Activated CD8-positive, alpha-beta T cell treated with anti-CD3 and anti-CD28 coated beads for 36 hours (primary cell): ENCODE measurements at regions not wholly inside any gene's neighbourhood (a gene's known extent, or its start where the extent isn't known, plus 50 kb on each side); places are given as distances from the start of the nearest gene placed in this dataset.

Source experiments
- ATAC-seq: fragments of 200-7000 bp; cut with Tn5 transposase; one replicate; pipeline ENCODE4 v1.10.0; 2021; ENCODE audit warnings: mild to moderate bottlenecking, moderate library complexity
- CTCF ChIA-PET: fragments of 350-600 bp; sonication (Branson Sonifier 250); formaldehyde crosslinking; loops from one replicate; lab custom pipeline; 2021; ENCODE audit warnings: antibody characterized with exemption; lab: Charles Lee
- POLR2A ChIA-PET: fragments of 350-600 bp; sonication (Branson Sonifier 250); formaldehyde crosslinking; loops from one replicate; lab custom pipeline; 2021; ENCODE audit warnings: antibody characterized with exemption; lab: Charles Lee
- DNase-seq: peaks from one replicate; pipeline ENCODE4 v3.0.0-alpha.2; 2020
- H3K27ac Mint-ChIP-seq: one replicate; pipeline ENCODE4 v1.8.0; 2021; ENCODE audit warnings: mild to moderate bottlenecking, mixed read lengths
- H3K27me3 Mint-ChIP-seq: one replicate; pipeline ENCODE4 v1.8.0; 2021; ENCODE audit warnings: mixed read lengths
- H3K36me3 Mint-ChIP-seq: one replicate; pipeline ENCODE4 v1.8.0; 2021; ENCODE audit warnings: low read depth, mixed read lengths
- H3K4me1 Mint-ChIP-seq: one replicate; pipeline ENCODE4 v1.8.0; 2021; ENCODE audit warnings: low read depth, mixed read lengths
- H3K4me3 Mint-ChIP-seq: one replicate; pipeline ENCODE4 v1.8.0; 2021; ENCODE audit warnings: mild to moderate bottlenecking, moderate library complexity, mixed read lengths
- H3K9me3 Mint-ChIP-seq: one replicate; pipeline ENCODE4 v1.8.0; 2021; ENCODE audit warnings: mixed read lengths
- intact Hi-C: fragments of 100-400 bp; cut with micrococcal nuclease; formaldehyde crosslinking; loops from one replicate; pipeline ENCODE4 v1.10.0; 2022
- TF ChIP-seq, protein P1 (sequence below): fragments of 200-600 bp; IDR thresholded peaks from one replicate; pipeline ENCODE4 v1.8.0; 2022; ENCODE audit warnings: antibody characterized with exemption, mild to moderate bottlenecking

DNA sequence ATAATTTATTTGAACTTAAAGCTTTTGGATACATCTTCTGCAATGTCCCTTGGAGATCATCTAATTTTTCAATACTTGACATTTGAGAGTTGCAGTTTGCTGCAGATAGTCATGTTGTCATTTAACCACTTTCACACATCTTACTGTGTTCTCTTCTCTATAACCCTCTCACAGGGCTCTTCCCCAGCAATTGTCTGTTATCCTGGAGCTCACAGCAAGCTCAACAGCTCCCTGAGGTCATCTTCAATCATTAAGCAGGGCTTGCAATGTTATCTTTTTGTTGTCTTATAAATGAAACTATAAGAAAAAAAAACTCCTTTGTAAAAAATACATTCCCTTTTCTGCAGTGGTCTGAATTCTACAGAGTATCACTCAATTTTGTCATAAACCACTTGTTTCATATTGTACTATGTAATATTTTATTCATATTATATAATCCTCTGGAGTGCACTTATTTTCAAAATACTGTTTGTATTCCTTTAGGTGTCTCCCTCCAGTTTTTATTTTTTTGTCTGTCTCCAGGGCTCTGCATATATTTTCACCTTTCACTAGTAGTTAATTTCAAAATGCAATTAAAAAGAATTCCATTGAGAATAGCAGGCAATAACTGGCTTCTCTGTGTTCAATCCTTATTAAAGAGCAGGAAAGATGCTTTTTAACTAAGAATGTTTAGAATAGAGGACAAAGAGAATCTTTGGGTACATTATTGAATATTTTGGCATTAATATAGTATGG, 106.3 kb upstream of the ARSJ start:
- Mint-ChIP-seq H3K36me3 (no peaks in the 10 kb centered on the region), H3K9me3 (peaks cover 5% of the 10 kb centered on the region), H3K4me1 (no peaks in the 10 kb centered on the region), H3K27me3 (peaks cover 5% of the 10 kb centered on the region), H3K4me3 (no peak overlapping the region), H3K27ac (no peak overlapping the region)
- DNase-seq (no peak), ATAC-seq (no peak)
- intact Hi-C loops: no loop called here
- TF ChIP-seq, protein P1, sequence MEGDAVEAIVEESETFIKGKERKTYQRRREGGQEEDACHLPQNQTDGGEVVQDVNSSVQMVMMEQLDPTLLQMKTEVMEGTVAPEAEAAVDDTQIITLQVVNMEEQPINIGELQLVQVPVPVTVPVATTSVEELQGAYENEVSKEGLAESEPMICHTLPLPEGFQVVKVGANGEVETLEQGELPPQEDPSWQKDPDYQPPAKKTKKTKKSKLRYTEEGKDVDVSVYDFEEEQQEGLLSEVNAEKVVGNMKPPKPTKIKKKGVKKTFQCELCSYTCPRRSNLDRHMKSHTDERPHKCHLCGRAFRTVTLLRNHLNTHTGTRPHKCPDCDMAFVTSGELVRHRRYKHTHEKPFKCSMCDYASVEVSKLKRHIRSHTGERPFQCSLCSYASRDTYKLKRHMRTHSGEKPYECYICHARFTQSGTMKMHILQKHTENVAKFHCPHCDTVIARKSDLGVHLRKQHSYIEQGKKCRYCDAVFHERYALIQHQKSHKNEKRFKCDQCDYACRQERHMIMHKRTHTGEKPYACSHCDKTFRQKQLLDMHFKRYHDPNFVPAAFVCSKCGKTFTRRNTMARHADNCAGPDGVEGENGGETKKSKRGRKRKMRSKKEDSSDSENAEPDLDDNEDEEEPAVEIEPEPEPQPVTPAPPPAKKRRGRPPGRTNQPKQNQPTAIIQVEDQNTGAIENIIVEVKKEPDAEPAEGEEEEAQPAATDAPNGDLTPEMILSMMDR: no peak
- POLR2A ChIA-PET: no interaction called here
- CTCF ChIA-PET: interaction anchor here (1.1 kb wide), 1 partner anchor 15 kb away, joined by 3 read pairs; no protein-coding TSS in a partner anchor

DNA sequence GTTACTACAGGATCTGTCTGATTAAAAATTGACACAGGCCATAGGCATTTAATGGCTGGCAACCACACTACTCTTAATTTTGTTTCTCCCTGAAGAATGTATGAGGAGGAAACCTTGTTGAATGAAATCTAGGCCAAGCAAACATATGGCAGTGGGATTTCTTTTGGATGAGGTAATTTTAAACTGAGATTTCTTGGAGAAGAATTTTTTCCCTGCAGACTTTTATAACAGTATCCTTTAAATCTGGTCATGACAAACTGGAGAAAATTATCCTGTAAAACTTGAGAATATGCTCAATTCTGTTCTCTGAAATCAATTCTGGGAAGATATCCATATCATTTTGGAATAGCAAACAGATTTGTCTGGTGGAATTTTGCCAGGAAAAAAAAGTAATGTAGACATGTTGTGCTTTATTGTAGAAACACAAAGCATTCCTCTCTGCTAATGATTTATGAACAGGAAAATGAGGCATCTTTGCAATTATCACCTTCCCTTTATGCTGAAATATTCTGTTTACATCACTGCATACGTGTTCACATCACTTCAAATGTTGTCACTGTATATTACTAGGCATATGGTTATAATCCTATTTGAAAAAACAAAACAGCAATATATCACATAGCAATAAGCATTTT, 108.3 kb upstream of the ARSJ start:
- intact Hi-C loops: no loop called here
- TF ChIP-seq, protein P1: no peak
- H3K9me3 Mint-ChIP-seq: peaks cover 5% of the 10 kb centered on the region
- H3K27ac Mint-ChIP-seq: no peak overlapping the region
- CTCF ChIA-PET: no interaction called here
- ATAC-seq: no peak
- H3K27me3 Mint-ChIP-seq: peaks cover 5% of the 10 kb centered on the region
- no peaks in the 10 kb centered on the region for H3K36me3 Mint-ChIP-seq
- H3K4me1 Mint-ChIP-seq: no peaks in the 10 kb centered on the region
- no peak overlapping the region for H3K4me3 Mint-ChIP-seq
- POLR2A ChIA-PET: no interaction called here
- DNase-seq: no peak

- TF ChIP-seq, protein P1: no peak
- intact Hi-C loops: no loop called here
- Mint-ChIP-seq H3K27me3 (peaks cover 5% of the 10 kb centered on the region), H3K9me3 (peaks cover 5% of the 10 kb centered on the region), H3K36me3 (no peaks in the 10 kb centered on the region), H3K27ac (no peak overlapping the region), H3K4me3 (no peak overlapping the region), H3K4me1 (no peaks in the 10 kb centered on the region)
- ChIA-PET CTCF (no interaction called here), POLR2A (no interaction called here)
- DNase-seq: no peak
- no peak for ATAC-seq
These were observed 109.0 kb upstream of the ARSJ start for GRCh38 chr4:114088481-114088880.

GRCh38 chr4:114091546-114091945, 112.1 kb upstream of the ARSJ start:
- Mint-ChIP-seq H3K9me3 (peaks cover 5% of the 10 kb centered on the region), H3K4me1 (no peaks in the 10 kb centered on the region), H3K27ac (no peak overlapping the region), H3K36me3 (no peaks in the 10 kb centered on the region), H3K27me3 (peaks cover 2% of the 10 kb centered on the region), H3K4me3 (no peak overlapping the region)
- DNase-seq (no peak), ATAC-seq (no peak)
- intact Hi-C loops: no loop called here
- ChIA-PET POLR2A (no interaction called here), CTCF (interaction anchor here (0.7 kb wide), 1 partner anchor 10 kb away, joined by 3 read pairs; no protein-coding TSS in a partner anchor)
- TF ChIP-seq, protein P1: no peak

- Mint-ChIP-seq H3K4me1 (no peaks in the 10 kb centered on the region), H3K36me3 (no peaks in the 10 kb centered on the region), H3K27me3 (peaks cover 4% of the 10 kb centered on the region), H3K27ac (no peak overlapping the region), H3K4me3 (no peak overlapping the region), H3K9me3 (peaks cover 5% of the 10 kb centered on the region)
- intact Hi-C loops: no loop called here
- ChIA-PET CTCF (no interaction called here), POLR2A (no interaction called here)
- DNase-seq (no peak), ATAC-seq (no peak)
- TF ChIP-seq, protein P1: no peak
These were observed 113.8 kb upstream of the ARSJ start for GRCh38 chr4:114093221-114093715.
